ENCODE measurements at regions not wholly inside any gene's neighbourhood (a gene's known extent, or its start where the extent isn't known, plus 50 kb on each side); places are given as distances from the start of the nearest gene placed in this dataset.

DNA sequence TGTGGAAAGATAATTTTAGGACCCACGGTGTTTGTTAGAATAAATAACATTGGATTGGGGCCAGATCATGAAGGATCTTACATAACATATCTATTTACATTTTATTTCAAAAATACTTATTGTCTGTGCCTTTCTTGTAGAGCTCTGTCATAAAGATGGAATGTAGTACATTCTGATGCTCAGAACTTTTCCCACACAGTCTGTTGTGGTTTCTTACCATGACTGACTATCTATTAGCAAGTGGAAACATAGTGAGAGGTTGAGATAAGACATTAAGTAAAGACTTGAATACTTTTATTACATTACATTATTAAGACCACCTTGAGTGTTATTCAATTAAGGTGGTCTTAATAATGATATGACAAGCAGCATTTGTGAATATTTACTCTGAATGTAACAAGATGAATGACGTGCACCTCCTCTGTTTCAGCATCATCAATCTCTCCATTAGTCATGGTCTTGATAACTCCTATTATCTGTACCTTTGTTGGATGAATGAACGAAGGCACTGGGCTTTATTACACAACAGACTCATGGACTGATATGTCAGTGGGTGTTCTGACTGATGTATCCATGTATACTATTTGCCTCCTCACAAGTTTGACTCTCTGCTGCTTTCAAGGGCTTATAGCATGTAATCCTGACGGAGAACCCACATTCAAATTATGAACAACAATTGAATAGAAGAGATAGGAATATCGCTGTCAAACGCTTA lies 883.0 kb upstream of the FLRT2 start:
- no peak overlapping the region for H3K4me3 ChIP-seq (ENCODE audit: low read depth, low read length, poor library complexity, severe bottlenecking)
- no peak overlapping the region for H3K4me2 ChIP-seq (ENCODE audit: low read length)
- CTCF ChIA-PET (ENCODE audit: unreplicated experiment): no interaction called here
- POLR2A ChIA-PET: no interaction called here
- no peaks in the 10 kb centered on the region for H4K20me1 ChIP-seq (ENCODE audit: insufficient read depth, low read length)
- no peak overlapping the region for H3K27ac ChIP-seq (ENCODE audit: low read depth, low read length, poor library complexity, severe bottlenecking)
- intact Hi-C loops (cut with micrococcal nuclease; ENCODE audit: unreplicated experiment): no loop called here
- no peaks in the 10 kb centered on the region for H3K9me2 ChIP-seq (ENCODE audit: insufficient read depth, low read length)
- no peaks in the 10 kb centered on the region for H3K9me3 ChIP-seq (ENCODE audit: low read length)
- no peak overlapping the region for H2AFZ ChIP-seq (ENCODE audit: low read length)
- no peaks in the 10 kb centered on the region for H3K36me3 ChIP-seq (ENCODE audit: insufficient read depth, low read length)
- no TSS peak for BruUV-seq (replicated peaks)
- DNase-seq (ENCODE audit: low spot score): no peak
- TF ChIP-seq CTCF (conservative IDR thresholded peaks at IDR 0.05; ENCODE audit: low read length): no peak
- TF ChIP-seq EZH2phosphoT487 (IDR thresholded peaks at IDR 0.05; ENCODE audit: borderline replicate concordance, low read depth, low read length): no peak
- H3K4me1 ChIP-seq (ENCODE audit: insufficient read depth, low read length, poor library complexity, severe bottlenecking): no peaks in the 10 kb centered on the region
- H3K79me2 ChIP-seq (ENCODE audit: insufficient read depth, low read depth, low read length): no peaks in the 10 kb centered on the region

DNA sequence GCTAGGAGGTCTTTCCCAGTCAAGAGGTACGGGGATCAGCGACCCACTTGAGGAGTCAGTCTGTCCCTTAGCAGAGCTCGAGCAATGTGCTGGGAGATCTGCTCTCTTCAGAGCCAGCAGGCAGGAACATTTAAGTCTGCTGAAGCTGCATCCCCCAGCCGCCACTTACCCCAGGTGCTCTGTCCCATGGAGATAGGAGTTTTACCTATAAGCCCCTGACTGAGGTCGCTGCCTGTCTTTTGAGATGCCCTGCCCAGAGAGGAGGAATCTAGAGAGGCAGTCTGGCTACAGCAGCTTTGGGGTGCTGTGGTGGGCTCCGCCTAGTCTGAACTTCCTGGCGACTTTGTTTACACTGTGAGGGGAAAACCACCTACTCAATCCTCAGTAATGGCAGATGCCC lies 874.9 kb upstream of the FLRT2 start:
- ChIA-PET CTCF (ENCODE audit: unreplicated experiment) (no interaction called here), POLR2A (interaction anchor here (0.6 kb wide), 1 partner anchor 265 kb away, joined by 3 read pairs; no protein-coding TSS in a partner anchor)
- Histone ChIP-seq H3K4me1 (ENCODE audit: insufficient read depth, low read length, poor library complexity, severe bottlenecking) (no peaks in the 10 kb centered on the region), H3K27ac (ENCODE audit: low read depth, low read length, poor library complexity, severe bottlenecking) (no peak overlapping the region), H3K4me2 (ENCODE audit: low read length) (no peak overlapping the region), H3K36me3 (ENCODE audit: insufficient read depth, low read length) (no peaks in the 10 kb centered on the region), H3K9me2 (ENCODE audit: insufficient read depth, low read length) (no peaks in the 10 kb centered on the region), H3K9me3 (ENCODE audit: low read length) (no peaks in the 10 kb centered on the region), H3K79me2 (ENCODE audit: insufficient read depth, low read depth, low read length) (no peaks in the 10 kb centered on the region), H3K4me3 (ENCODE audit: low read depth, low read length, poor library complexity, severe bottlenecking) (no peak overlapping the region), H4K20me1 (ENCODE audit: insufficient read depth, low read length) (no peaks in the 10 kb centered on the region), H2AFZ (ENCODE audit: low read length) (no peak overlapping the region)
- intact Hi-C loops (cut with micrococcal nuclease; ENCODE audit: unreplicated experiment): no loop called here
- DNase-seq (ENCODE audit: low spot score): no peak
- no TSS peak for BruUV-seq (replicated peaks)
- TF ChIP-seq CTCF (conservative IDR thresholded peaks at IDR 0.05; ENCODE audit: low read length) (no peak), EZH2phosphoT487 (IDR thresholded peaks at IDR 0.05; ENCODE audit: borderline replicate concordance, low read depth, low read length) (no peak)

DNA sequence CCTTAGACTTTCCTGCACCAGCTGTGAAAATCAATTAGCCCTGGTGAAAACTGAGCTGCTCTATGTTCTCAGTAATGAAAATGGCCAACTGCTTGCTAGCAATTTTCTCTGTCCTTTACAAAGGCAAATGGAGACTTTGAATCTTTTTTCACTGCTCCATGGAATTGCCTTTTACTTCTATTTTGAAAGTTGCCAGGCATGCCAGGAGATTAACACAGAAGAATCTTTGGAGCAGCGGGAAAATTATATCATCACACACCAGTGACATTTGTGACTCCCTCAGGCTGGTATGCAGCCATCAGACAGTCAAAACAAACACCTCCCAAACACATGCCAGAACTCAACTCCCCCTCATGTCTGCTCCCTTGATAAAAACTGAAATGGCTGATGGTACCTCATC lies 872.0 kb upstream of the FLRT2 start:
- no TSS peak for BruUV-seq (replicated peaks)
- TF ChIP-seq EZH2phosphoT487 (IDR thresholded peaks at IDR 0.05; ENCODE audit: borderline replicate concordance, low read depth, low read length) (no peak), CTCF (conservative IDR thresholded peaks at IDR 0.05; ENCODE audit: low read length) (no peak)
- CTCF ChIA-PET (ENCODE audit: unreplicated experiment): no interaction called here
- Histone ChIP-seq H4K20me1 (ENCODE audit: insufficient read depth, low read length) (no peaks in the 10 kb centered on the region), H2AFZ (ENCODE audit: low read length) (no peak overlapping the region), H3K4me2 (ENCODE audit: low read length) (no peak overlapping the region), H3K4me3 (ENCODE audit: low read depth, low read length, poor library complexity, severe bottlenecking) (no peak overlapping the region), H3K79me2 (ENCODE audit: insufficient read depth, low read depth, low read length) (no peaks in the 10 kb centered on the region), H3K9me2 (ENCODE audit: insufficient read depth, low read length) (no peaks in the 10 kb centered on the region), H3K9me3 (ENCODE audit: low read length) (no peaks in the 10 kb centered on the region), H3K36me3 (ENCODE audit: insufficient read depth, low read length) (no peaks in the 10 kb centered on the region), H3K27ac (ENCODE audit: low read depth, low read length, poor library complexity, severe bottlenecking) (no peak overlapping the region), H3K4me1 (ENCODE audit: insufficient read depth, low read length, poor library complexity, severe bottlenecking) (no peaks in the 10 kb centered on the region)
- intact Hi-C loops (cut with micrococcal nuclease; ENCODE audit: unreplicated experiment): no loop called here
- POLR2A ChIA-PET: interaction anchor here (1.0 kb wide), 1 partner anchor 32 kb away, joined by 3 read pairs; no protein-coding TSS in a partner anchor
- no peak for DNase-seq (ENCODE audit: low spot score)

Measured in OCI-LY7 (cell line).